Esophagus muscularis mucosa (tissue), 4 donors: ENCODE measurements at regions not wholly inside any gene's neighbourhood (a gene's known extent, or its start where the extent isn't known, plus 50 kb on each side); places are given as distances from the start of the nearest gene placed in this dataset.

Source experiments
- DNase-seq: peaks from one replicate; pipeline ENCODE4 v3.0.0-alpha.2; 2017; ENCODE audit errors: extremely low spot score
- H3K27ac ChIP-seq, 4 donors: fragments of 200-600 bp; sonication (generic); replicated peaks in 1 of 4; 1 replicate in 3 of 4; 2 replicates in 1 of 4; pipeline ENCODE4 v1.5.1; 2016 to 2019; ENCODE audit warnings: mild to moderate bottlenecking in 1 of 4
- H3K27me3 ChIP-seq, 4 donors: fragments of 200-600 bp; sonication (generic); one replicate each; pipeline versions ENCODE4 v1.5.1 to v1.6.0; 2016 to 2019
- H3K36me3 ChIP-seq, 4 donors: fragments of 200-600 bp; sonication (generic); one replicate each; pipeline ENCODE4 v1.5.1; 2016 to 2019
- H3K4me1 ChIP-seq, 4 donors: fragments of 200-600 bp; sonication (generic); one replicate each; pipeline ENCODE4 v1.5.1; 2016 to 2019
- H3K4me3 ChIP-seq, 4 donors: fragments of 200-600 bp; sonication (generic); 1 replicate in 2 of 4; 2 replicates in 2 of 4; pipeline ENCODE4 v1.5.1; 2016 to 2019; ENCODE audit warnings: mild to moderate bottlenecking in 4 of 4, moderate library complexity in 1 of 4
- H3K9me3 ChIP-seq, 4 donors: fragments of 200-600 bp; sonication (generic); 1 replicate in 3 of 4; 2 replicates in 1 of 4; pipeline ENCODE4 v1.5.1; 2016 to 2019
- CTCF ChIP-seq, 3 experiments: fragments of 200-600 bp in 2 of 3; fragments of 450-650 bp in 1 of 3; sonication (generic) in 2 of 3; IDR thresholded peaks; one replicate each; pipeline ENCODE4 v1.5.1; 2017 to 2019; ENCODE audit warnings: antibody characterized with exemption in 3 of 3, mild to moderate bottlenecking in 2 of 3, moderate library complexity in 1 of 3
- EP300 ChIP-seq: sonication (generic); formaldehyde crosslinking; IDR thresholded peaks from one replicate; pipeline ENCODE4 v1.6.1; 2017; ENCODE audit warnings: antibody characterized with exemption
- POLR2A ChIP-seq: fragments of 450-650 bp; IDR thresholded peaks from one replicate; pipeline ENCODE4 v1.6.1; 2017; ENCODE audit warnings: antibody characterized with exemption, moderate library complexity, mild to moderate bottlenecking, low read depth
- POLR2AphosphoS5 ChIP-seq, 2 donors: sonication (generic); formaldehyde crosslinking; IDR thresholded peaks; one replicate each; pipeline ENCODE4 v1.6.1; 2017; ENCODE audit warnings: antibody characterized with exemption in 2 of 2
- WGBS: methylation state at CpG from one replicate; pipeline ENCODE4 v1.1.5; 2018; 5-methylcytosine and 5-hydroxymethylcytosine counted together
- intact Hi-C: fragments of 100-400 bp; cut with DNase I; formaldehyde crosslinking; loops from one replicate; pipeline ENCODE4 v1.15.1; 2023

GRCh38 chr9:11973511-11973910 lies 719.7 kb upstream of the TYRP1 start:
- Histone ChIP-seq H3K4me1 (no peaks in the 10 kb centered on the region), H3K4me3 (no peak overlapping the region), H3K27ac (no peak overlapping the region), H3K36me3 (no peaks in the 10 kb centered on the region), H3K27me3 (no peaks in the 10 kb centered on the region), H3K9me3 (no peaks in the 10 kb centered on the region)
- TF ChIP-seq EP300 (no peak), CTCF (IDR thresholded peaks at IDR 0.05) (no peak), POLR2AphosphoS5 (IDR thresholded peaks at IDR 0.05) (no peak), POLR2A (no peak)
- intact Hi-C loops, result no loop called here
- DNase-seq, result no peak
- WGBS, result 74% methylated on average over 1 of the region's 1 CpG

DNA sequence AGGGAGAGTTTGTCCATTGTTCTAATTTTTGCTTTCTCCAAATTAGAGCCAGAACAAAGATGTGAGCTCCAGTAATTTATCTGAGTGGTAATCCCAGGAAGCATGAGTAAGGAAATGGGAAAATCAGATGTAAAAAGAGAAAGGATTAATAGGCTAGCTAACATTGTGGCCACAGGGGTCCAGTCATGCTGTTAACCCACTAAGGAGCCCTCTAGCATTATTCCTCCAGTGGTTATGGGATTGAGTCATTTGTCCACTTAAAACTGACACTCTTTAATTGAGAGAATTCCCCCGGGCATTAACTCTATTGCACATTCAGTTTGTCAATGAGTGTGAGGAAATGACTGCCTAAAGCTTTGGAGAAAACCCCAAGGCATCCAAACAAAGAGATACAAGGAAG lies 700.3 kb upstream of the TYRP1 start:
- Histone ChIP-seq H3K27me3 (no peaks in the 10 kb centered on the region), H3K9me3 (no peaks in the 10 kb centered on the region), H3K27ac (no peak overlapping the region), H3K4me3 (no peak overlapping the region), H3K4me1 (no peaks in the 10 kb centered on the region), H3K36me3 (no peaks in the 10 kb centered on the region)
- intact Hi-C loops, result no loop called here
- WGBS, result 75% methylated on average over 1 of the region's 1 CpG
- DNase-seq, result no peak
- TF ChIP-seq POLR2A, result no peak
- no peak for TF ChIP-seq EP300
- no peak for TF ChIP-seq POLR2AphosphoS5 (IDR thresholded peaks at IDR 0.05)
- TF ChIP-seq CTCF (IDR thresholded peaks at IDR 0.05), result no peak

- intact Hi-C loops, result no loop called here
- no peaks in the 10 kb centered on the region for H3K36me3 ChIP-seq
- no peak for TF ChIP-seq POLR2A
- TF ChIP-seq CTCF (IDR thresholded peaks at IDR 0.05), result no peak
- TF ChIP-seq EP300, result no peak
- no peak for TF ChIP-seq POLR2AphosphoS5 (IDR thresholded peaks at IDR 0.05)
- H3K27ac ChIP-seq, result no peak overlapping the region
- no peak for DNase-seq
- 89% methylated on average over 1 of the region's 1 CpG for WGBS
- H3K27me3 ChIP-seq, result no peaks in the 10 kb centered on the region
- no peaks in the 10 kb centered on the region for H3K4me1 ChIP-seq
- no peak overlapping the region for H3K4me3 ChIP-seq
- peaks cover 0 to 37% (median 24%) of the 10 kb centered on the region in 4 donors for H3K9me3 ChIP-seq
Measured at GRCh38 chr9:12014488-12014887, 678.7 kb upstream of the TYRP1 start.

DNA sequence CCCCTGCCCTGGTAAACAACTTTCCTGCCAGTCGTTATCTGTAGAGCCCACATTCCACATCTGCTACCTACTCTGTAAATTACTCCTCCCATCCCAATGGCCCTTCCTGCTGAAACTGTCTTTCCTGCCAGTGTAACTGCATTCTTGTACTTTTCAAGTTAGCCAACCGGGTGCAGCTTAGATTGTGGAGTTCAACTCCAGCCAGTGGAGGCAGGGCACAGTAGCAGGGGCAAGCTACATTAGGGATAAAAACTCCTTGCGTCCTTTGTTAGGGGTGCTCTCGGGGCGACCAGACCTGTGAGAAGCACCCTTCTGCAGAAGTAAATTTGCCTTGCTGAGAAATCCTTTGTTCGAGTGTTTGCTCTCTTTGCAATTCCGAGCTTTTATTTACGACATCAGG lies 639.0 kb upstream of the TYRP1 start:
- no peaks in the 10 kb centered on the region for H3K4me1 ChIP-seq
- no peak overlapping the region for H3K4me3 ChIP-seq
- H3K36me3 ChIP-seq, result no peaks in the 10 kb centered on the region
- no peak for TF ChIP-seq EP300
- no peak for TF ChIP-seq POLR2AphosphoS5 (IDR thresholded peaks at IDR 0.05)
- TF ChIP-seq POLR2A, result no peak
- no peak for TF ChIP-seq CTCF (IDR thresholded peaks at IDR 0.05)
- H3K9me3 ChIP-seq, result peaks cover 0 to 14% (median 10%) of the 10 kb centered on the region in 4 donors
- 89% methylated on average over 8 of the region's 8 CpGs for WGBS
- DNase-seq, result no peak
- intact Hi-C loops, result no loop called here
- no peaks in the 10 kb centered on the region for H3K27me3 ChIP-seq
- H3K27ac ChIP-seq, result no peak overlapping the region

- 86% methylated on average over 2 of the region's 2 CpGs for WGBS
- H3K9me3 ChIP-seq, result peaks cover 0 to 14% (median 10%) of the 10 kb centered on the region in 4 donors
Measured at GRCh38 chr9:12056874-12057273, 636.3 kb upstream of the TYRP1 start.

More at GRCh38 chr9:12056874-12057273, 636.3 kb upstream of the TYRP1 start:
- no peak for DNase-seq
- H3K27ac ChIP-seq, result no peak overlapping the region
- TF ChIP-seq POLR2AphosphoS5 (IDR thresholded peaks at IDR 0.05) (no peak), CTCF (IDR thresholded peaks at IDR 0.05) (no peak)
- H3K4me1 ChIP-seq, result peaks cover 0 to 6% (median 0%) of the 10 kb centered on the region in 4 donors
- intact Hi-C loops, result no loop called here
- H3K27me3 ChIP-seq, result no peaks in the 10 kb centered on the region
- no peaks in the 10 kb centered on the region for H3K36me3 ChIP-seq
- no peak overlapping the region for H3K4me3 ChIP-seq
